HG02973 (cell line): ENCODE measurements at regions not wholly inside any gene's neighbourhood (a gene's known extent, or its start where the extent isn't known, plus 50 kb on each side); places are given as distances from the start of the nearest gene placed in this dataset.
A peak's percentile ranks its signal among the peaks of the same experiment; 100 is the strongest.
"Not testable (repeated sequence)": the region's sequence is repeated elsewhere in the genome, so short reads cannot be mapped to it uniquely, and the experiment has no call there.

Experiments used
- ATAC-seq: cut with Tn5 transposase; IDR thresholded peaks from one replicate; pipeline ENCODE4 v1.9.1; 2021; ENCODE audit warnings: moderate library complexity; ENCODE audit not compliant: unreplicated experiment

DNA sequence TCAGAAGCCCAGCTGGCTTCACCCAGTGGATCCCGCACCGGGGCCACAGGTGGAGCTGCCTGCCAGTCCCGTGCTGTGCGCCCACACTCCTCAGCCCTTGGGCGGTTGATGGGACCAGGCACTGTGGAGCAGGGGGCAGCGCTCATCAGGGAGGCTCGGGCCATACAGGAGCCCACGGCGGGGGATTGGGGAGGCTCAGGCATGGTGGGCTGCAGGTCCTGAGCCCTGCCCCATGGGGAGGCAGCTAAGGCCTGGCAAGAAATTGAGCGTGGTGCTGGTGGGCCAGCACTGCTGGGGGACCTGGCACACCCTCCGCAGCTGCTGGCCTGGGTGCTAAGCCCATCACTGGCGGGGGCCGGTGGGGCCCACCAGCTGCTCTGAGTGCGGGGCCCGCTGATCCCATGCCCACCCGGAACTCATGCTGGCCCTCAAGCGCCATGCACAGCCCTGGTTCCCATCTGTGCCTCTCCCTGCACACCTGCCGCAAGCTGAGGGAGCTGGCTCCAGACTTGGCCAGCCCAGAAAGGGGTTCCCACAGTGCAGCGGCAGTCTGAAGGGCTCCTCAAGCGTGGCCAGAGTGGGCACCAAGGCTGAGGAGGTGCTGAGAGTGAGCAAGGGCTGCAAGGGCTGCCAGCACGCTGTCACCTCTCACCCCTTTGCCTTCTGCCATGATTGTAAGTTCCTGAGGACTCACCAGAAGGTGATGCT, 705.1 kb downstream of the STPG2 start:
- ATAC-seq, result not testable (repeated sequence)

DNA sequence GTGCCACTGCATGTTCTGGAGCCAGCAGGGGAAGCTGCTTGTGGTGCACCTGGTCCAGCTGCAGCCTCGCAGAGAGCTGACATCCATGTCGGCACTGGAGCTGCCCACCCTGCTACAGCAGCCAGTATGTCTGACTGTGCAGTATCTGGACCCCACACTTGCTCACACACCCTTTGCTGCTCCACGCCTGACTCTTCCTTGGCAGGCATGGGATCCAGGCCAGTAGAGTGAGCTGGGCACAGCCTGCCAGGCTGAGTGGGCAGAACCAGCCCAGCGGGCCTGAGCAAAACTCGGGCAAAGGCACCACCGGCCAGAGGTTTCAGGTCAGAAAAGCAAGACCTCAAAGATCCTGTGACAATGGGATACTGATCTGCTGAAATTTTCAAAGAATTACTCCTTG, 690.1 kb downstream of the STPG2 start:
- ATAC-seq, result no peak

DNA sequence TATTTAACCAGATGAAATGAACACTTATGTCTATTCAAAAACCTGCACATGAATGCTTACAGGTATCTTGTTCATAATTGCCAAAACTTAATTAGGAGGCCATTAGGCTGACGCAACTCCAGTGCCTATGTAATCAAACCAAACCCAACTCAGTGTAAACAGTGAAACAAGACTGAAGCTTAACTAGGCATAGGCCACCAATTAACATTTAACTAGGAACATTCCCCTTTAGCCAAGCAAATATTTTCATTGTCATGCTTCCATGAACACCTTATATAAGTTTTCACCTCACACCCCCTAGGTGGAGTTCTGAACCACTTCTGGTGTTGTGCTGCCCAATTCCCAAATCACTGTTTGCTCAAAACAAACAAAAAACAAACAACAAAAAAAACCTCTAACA, 686.0 kb downstream of the STPG2 start:
- no peak for ATAC-seq

DNA sequence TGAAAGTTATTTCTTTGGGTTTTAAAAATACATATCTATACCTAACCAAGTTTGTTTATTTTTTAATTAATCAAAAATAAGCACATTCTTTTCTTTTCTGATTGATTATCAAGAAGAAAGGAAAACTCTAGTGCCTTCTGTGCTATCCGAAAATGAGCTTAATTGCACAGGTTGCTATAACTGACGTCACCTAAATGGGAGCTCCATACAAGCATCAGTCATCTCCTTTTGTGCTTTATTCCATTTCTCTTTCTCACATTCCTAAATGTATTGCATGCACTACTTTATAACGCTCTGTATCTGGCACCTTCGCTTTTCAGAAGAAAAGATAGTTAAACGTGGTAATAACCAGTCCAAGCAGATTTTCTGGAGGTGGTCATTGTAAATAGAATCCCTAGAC, 675.0 kb downstream of the STPG2 start:
- ATAC-seq, result no peak

DNA sequence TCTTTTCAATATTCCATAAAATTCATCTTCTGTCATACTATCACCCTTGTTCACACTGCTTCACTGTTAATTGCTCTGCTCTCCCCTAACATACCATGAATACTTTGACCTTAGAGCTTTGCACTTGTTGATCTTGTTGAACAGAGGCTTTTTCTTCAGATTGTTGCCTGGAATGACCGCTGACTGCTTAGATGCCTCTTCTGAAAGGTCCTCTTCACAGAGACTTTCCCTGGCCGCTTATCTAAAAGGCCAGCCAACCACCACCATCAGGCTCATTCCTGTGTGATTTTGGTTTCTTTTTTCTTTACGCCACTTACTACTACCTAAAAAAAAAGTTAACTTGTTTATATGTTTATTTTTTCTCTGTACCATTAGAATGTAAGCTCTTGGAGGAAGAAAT, 667.7 kb downstream of the STPG2 start:
- no peak for ATAC-seq

DNA sequence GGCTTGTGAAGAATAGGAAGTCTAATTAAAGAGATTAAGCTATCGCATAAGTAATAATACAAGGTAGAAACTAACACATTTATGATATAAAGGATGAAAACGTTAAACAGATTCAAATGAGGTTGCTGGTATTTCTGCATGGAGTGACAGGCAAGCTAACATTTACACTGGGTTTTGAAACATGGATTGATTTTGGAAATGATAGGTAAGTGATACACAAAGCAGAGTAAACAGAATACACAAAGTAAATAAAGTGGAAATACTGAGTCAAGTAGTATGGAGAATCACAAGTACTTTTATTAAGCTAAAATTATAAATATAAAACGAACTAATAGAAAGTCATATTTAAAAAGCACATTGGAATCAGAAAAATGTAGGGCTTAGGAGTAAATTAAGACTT, 665.3 kb downstream of the STPG2 start:
- ATAC-seq, result no peak

DNA sequence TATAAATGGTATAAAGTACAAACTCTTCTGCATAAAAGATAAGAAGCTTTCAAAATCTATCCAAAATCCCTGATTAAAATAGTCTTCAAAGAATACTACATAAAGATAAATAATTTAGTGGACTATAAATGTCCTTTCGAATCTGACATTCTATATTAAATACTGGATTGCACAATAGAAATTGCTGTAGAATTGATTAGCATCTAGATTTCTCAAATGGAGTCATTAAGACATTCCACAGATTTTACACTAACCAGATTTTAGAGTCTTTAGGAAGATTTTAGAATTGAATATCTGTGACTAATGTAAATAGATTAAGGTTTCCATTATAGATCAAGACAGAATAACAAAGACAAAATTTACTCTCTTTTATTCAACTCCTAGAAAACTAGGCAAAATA, 663.9 kb downstream of the STPG2 start:
- no peak for ATAC-seq

DNA sequence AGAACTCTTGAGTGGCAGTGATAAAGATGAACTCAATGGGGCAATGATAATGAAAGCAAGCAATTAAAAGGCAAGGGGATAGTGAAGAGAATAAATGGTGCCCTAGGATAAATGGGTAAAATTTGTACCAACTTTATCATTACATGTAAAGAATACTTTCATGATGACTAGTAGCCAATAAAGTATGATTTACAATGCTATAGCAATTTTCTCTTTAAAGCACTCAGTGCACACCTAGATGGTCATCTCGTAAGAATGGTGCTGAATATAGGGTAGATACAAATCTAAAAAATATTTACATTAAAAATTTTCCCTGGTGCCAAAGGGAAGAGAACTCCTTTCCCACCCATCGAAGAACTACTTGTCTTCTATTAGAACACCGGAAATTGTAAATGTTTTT, 651.4 kb downstream of the STPG2 start:
- ATAC-seq, result no peak

DNA sequence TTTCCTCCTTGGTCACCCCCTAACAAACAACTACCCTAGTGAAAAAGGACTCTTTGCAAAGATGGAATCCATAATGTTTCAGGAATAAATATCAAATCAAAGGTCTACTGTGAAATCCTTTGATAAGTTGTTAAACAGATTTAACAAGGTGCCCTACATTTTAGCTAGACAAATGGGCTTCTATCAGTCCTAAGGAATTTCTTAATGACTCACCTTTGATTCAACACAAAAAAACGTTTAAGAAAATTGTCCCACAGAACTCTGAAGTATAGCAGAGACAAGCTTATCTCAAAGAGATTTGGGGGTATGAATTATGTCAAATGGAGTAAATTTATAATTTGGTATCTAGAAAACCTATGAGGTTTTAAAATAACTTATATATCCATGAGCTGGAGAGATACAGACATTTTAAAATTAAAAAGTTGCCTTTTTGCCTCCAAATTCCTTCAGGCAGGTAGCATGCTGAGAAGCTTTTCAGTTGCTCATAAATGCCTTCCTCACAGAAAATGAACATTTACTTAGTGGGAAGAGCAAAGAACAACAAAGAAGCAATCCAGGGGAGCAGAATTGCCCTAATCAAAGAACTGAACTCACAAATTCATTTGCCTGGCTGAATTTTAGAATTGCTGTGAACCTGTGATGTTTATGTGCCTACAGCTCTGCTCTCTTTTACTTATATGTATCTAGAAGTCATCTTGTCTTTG, 649.3 kb downstream of the STPG2 start:
- ATAC-seq, result no peak

DNA sequence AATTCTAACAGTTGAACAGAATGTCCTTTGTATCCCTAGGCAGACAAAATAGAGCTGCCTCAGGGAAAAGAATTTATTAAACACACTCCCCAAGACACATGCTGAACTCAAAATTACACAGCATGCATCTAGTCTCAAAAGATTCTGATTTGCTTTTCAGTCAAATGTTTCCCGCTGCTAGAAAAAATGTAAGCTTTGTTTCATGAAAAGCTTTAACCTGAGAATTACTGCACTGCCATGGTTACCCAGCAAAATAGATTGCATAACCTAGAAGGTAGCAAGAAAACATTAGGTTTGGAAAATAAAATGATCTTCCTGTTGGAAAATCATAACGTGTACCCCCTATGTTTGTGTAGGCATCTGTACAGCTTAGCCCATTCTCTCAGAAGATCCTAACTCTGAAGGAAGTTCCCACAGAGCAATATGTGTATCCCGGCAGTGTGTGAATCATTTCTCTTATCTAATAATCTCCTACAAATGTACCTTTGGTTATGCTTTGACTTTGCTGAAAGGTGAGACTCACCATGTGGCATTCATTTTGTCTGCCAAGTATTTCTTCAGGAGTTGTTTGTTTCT, 646.9 kb downstream of the STPG2 start:
- ATAC-seq, result no peak

DNA sequence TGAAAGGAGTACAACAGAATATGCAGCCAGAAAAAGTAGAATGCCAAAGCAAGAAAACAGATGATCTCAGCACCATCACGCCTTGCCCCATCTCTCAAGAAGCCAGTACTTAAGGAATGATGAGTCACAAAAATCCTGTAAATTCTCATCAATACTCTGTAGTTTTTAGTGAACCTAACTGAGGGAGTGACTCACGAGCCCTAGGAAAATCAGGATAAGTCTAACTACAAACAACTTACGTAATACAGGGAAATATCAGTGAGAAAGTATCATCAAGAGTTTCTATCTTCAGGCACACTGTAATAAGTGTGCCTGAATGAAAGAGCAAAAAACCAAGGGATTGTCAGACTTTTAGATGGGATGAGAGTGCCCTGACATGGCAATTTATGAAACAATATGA, 644.4 kb downstream of the STPG2 start:
- no peak for ATAC-seq

DNA sequence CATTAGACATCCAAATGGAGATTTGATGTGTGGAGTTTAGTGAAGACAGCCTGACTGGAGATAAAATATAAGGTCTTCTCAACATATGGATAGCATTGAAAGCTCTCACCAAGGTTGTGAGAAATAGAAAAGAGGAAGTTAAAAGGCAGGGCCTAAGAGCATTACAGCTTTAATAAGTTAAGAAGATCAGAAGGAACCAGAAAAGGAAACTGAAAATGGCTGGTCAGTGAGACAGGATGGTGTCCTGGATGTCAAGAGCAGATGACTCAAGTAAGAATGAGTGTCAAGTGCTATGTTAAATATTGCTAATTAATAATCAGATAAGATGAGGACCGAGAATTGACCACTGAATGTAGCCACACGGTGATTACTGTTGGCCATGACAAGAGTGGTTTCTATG, 642.9 kb downstream of the STPG2 start:
- ATAC-seq, result peak; percentile 97

DNA sequence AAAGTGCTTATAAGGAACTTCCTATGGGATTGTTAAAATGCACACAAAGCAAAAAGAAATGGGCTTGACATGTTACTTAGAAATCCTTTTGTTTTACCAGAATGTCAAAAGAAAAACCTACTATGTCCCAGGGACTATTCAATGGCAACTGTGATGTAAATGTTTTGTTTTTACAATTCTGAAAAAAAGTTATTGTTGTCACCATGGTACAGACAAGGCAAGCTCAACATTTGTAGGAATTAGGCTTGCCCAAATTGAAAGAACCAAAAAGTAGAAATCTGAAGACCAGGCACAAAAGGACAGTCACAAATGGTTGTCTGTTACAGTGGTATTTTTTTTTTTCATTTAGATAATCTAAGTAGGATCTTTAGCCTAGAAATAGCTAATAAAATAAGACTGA, 638.6 kb downstream of the STPG2 start:
- no peak for ATAC-seq

DNA sequence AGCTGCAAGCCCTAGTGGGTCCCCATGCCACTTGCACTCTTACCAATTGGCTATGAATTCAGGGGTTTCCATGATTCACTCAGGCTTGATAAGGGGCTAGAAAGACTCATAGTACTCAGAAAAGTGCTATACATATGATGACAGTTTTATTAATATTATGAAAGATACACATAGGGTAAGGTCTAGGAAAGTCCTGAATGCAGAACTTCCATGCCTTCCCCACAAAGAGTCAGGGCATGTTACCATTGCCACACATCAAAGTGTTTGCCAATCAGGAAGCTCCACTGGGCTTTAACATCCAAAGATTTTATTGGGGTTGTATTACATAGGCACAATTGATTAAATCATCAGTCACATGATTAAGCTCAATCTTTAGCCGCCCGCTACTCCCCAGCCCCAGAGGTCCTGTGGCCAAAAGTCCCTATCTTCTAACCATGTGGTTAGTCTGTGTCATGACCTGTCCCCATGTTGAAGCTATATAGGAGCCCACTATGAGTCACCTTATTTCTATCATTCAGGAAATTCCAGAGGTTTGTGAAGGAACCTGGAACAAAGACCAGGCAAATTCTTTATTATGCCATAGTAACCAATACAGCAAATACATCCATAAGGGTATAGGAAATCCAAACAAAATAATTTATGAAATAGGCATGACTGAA, 635.6 kb downstream of the STPG2 start:
- ATAC-seq, result no peak
